Neural progenitor cell (in vitro differentiated cells): ENCODE measurements at regions not wholly inside any gene's neighbourhood (a gene's known extent, or its start where the extent isn't known, plus 50 kb on each side); places are given as distances from the start of the nearest gene placed in this dataset.

ENCODE experiments used
- DNase-seq: peaks from one replicate; pipeline ENCODE4 v3.0.0-alpha.2; 2016; ENCODE audit warnings: low spot score
- H2AFZ ChIP-seq: fragments of 200-600 bp; sonication (generic); replicated peaks from 2 replicates; pipeline ENCODE4 v1.6.1; 2016; ENCODE audit warnings: antibody characterized with exemption
- H3F3A ChIP-seq: fragments of 200-600 bp; sonication (generic); 2 replicates; pipeline ENCODE4 v1.6.1; 2016; ENCODE audit warnings: antibody characterized with exemption, low read depth
- H3K27ac ChIP-seq: fragments of 200-600 bp; sonication (generic); 2 replicates; pipeline ENCODE4 v1.5.1; 2016; ENCODE audit warnings: mild to moderate bottlenecking
- H3K27me3 ChIP-seq: fragments of 200-600 bp; sonication (generic); 2 replicates; pipeline ENCODE4 v1.6.1; 2016; ENCODE audit warnings: mild to moderate bottlenecking, moderate library complexity
- H3K36me3 ChIP-seq: fragments of 200-600 bp; sonication (generic); 2 replicates; pipeline ENCODE4 v1.5.1; 2016
- H3K4me1 ChIP-seq: fragments of 200-600 bp; sonication (generic); 2 replicates; pipeline ENCODE4 v1.6.1; 2016; ENCODE audit warnings: mixed run types
- H3K4me2 ChIP-seq: fragments of 200-600 bp; sonication (generic); 2 replicates; pipeline ENCODE4 v1.6.1; 2016
- H3K4me3 ChIP-seq: fragments of 200-600 bp; sonication (generic); 2 replicates; pipeline ENCODE4 v1.5.1; 2016
- H3K79me2 ChIP-seq: fragments of 200-600 bp; sonication (generic); 2 replicates; pipeline ENCODE4 v1.6.1; 2016; ENCODE audit warnings: low read depth
- H3K9ac ChIP-seq: fragments of 200-600 bp; sonication (generic); 2 replicates; pipeline ENCODE4 v1.6.1; 2016
- H3K9me3 ChIP-seq: fragments of 200-600 bp; sonication (generic); 2 replicates; pipeline ENCODE4 v1.5.1; 2016; ENCODE audit warnings: low read depth
- H4K20me1 ChIP-seq: fragments of 200-600 bp; sonication (generic); 2 replicates; pipeline ENCODE4 v1.6.1; 2016; ENCODE audit warnings: low read depth
- H3K27ac Mint-ChIP-seq: 3 replicates; pipeline ENCODE4 v1.8.0; 2021; ENCODE audit warnings: mixed read lengths
- H3K27me3 Mint-ChIP-seq: 2 replicates; pipeline ENCODE4 v1.8.0; 2022; ENCODE audit warnings: low read depth, mild to moderate bottlenecking, inconsistent platforms, moderate library complexity, mixed read lengths; ENCODE audit not compliant: insufficient read depth
- H3K36me3 Mint-ChIP-seq: 3 replicates; pipeline ENCODE4 v1.8.0; 2021; ENCODE audit warnings: mixed read lengths
- H3K4me1 Mint-ChIP-seq: 3 replicates; pipeline ENCODE4 v1.8.0; 2021; ENCODE audit warnings: mixed read lengths
- H3K4me3 Mint-ChIP-seq: 3 replicates; pipeline ENCODE4 v1.8.0; 2021; ENCODE audit warnings: mild to moderate bottlenecking, moderate library complexity, mixed read lengths
- H3K9me3 Mint-ChIP-seq: 3 replicates; pipeline ENCODE4 v1.8.0; 2020; ENCODE audit warnings: mixed read lengths
- EZH2 ChIP-seq: fragments of 200-600 bp; sonication (generic); IDR thresholded peaks from 2 replicates; pipeline ENCODE4 v1.6.1; 2017; ENCODE audit warnings: antibody characterized with exemption, mild to moderate bottlenecking, moderate library complexity
- EZH2phosphoT487 ChIP-seq: fragments of 200-600 bp; sonication (generic); IDR thresholded peaks from 2 replicates; pipeline ENCODE4 v1.6.1; 2017; ENCODE audit warnings: antibody characterized with exemption
- TF ChIP-seq, protein P1 (sequence below): fragments of 200-600 bp; sonication (generic); IDR thresholded peaks from 2 replicates; pipeline ENCODE4 v1.5.1; 2017; ENCODE audit warnings: antibody characterized with exemption, mild to moderate bottlenecking

GRCh38 chr10:121405953-121406352 lies 192.3 kb downstream of the FGFR2 start:
- Histone ChIP-seq H3K27me3 (no peaks in the 10 kb centered on the region), H3K9me3 (no peaks in the 10 kb centered on the region), H3K79me2 (no peaks in the 10 kb centered on the region), H3K27ac (no peak overlapping the region), H4K20me1 (no peaks in the 10 kb centered on the region), H2AFZ (no peak overlapping the region), H3K9ac (no peak overlapping the region), H3K4me2 (no peak overlapping the region), H3F3A (no peaks in the 10 kb centered on the region), H3K36me3 (no peaks in the 10 kb centered on the region), H3K4me3 (no peak overlapping the region), H3K4me1 (peaks cover 6% of the 10 kb centered on the region)
- TF ChIP-seq EZH2phosphoT487 (no peak), EZH2 (no peak)
- TF ChIP-seq, protein P1, sequence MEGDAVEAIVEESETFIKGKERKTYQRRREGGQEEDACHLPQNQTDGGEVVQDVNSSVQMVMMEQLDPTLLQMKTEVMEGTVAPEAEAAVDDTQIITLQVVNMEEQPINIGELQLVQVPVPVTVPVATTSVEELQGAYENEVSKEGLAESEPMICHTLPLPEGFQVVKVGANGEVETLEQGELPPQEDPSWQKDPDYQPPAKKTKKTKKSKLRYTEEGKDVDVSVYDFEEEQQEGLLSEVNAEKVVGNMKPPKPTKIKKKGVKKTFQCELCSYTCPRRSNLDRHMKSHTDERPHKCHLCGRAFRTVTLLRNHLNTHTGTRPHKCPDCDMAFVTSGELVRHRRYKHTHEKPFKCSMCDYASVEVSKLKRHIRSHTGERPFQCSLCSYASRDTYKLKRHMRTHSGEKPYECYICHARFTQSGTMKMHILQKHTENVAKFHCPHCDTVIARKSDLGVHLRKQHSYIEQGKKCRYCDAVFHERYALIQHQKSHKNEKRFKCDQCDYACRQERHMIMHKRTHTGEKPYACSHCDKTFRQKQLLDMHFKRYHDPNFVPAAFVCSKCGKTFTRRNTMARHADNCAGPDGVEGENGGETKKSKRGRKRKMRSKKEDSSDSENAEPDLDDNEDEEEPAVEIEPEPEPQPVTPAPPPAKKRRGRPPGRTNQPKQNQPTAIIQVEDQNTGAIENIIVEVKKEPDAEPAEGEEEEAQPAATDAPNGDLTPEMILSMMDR, result no peak
- H3K4me1 Mint-ChIP-seq, result peaks cover 8% of the 10 kb centered on the region
- no peak overlapping the region for H3K27ac Mint-ChIP-seq
- peaks cover 5% of the 10 kb centered on the region for H3K27me3 Mint-ChIP-seq
- DNase-seq, result no peak
- peaks cover 2% of the 10 kb centered on the region for H3K9me3 Mint-ChIP-seq
- H3K4me3 Mint-ChIP-seq, result no peak overlapping the region
- no peaks in the 10 kb centered on the region for H3K36me3 Mint-ChIP-seq

DNA sequence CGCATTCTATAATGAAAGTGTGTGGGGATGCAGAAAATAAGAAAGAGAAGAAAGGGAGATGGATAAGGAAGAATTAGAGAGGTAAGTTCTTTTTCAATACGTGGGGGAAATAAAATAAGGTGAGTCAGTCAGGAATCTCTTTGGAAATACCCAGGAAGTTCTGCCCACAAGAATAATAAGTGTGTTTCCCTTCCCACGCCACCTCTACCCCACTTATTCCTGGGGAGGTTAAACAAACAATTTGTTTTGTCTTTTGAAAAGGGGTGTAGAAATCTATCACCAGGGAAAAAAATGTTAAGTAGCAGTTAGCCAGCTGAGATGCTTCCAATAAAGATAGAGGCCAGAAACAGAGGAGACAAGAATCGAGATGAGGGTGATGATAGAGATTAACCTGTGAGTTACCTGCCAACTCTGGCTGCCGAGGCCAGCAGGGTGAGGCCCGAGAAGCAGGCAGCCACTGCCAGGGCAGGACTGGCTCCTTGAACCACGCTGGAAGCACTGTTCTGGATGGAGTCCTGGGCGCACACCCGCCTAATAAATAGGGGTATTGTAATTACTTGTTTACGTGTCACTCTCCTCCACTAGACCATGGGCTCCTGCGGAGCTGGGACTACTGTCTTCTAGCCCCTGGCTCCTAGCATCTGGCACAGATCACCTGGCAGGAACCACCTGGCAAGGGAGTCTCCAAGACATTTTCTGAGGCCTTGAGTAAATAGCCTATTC lies 191.3 kb downstream of the FGFR2 start:
- Histone ChIP-seq H3K9ac (no peak overlapping the region), H2AFZ (no peak overlapping the region), H3K36me3 (no peaks in the 10 kb centered on the region), H4K20me1 (no peaks in the 10 kb centered on the region), H3K4me2 (no peak overlapping the region), H3F3A (no peaks in the 10 kb centered on the region), H3K4me3 (no peak overlapping the region), H3K27ac (no peak overlapping the region), H3K79me2 (no peaks in the 10 kb centered on the region), H3K9me3 (no peaks in the 10 kb centered on the region), H3K4me1 (peaks cover 6% of the 10 kb centered on the region), H3K27me3 (no peaks in the 10 kb centered on the region)
- peaks cover 9% of the 10 kb centered on the region for H3K27me3 Mint-ChIP-seq
- peaks cover 9% of the 10 kb centered on the region for H3K4me1 Mint-ChIP-seq
- H3K9me3 Mint-ChIP-seq, result no peaks in the 10 kb centered on the region
- H3K36me3 Mint-ChIP-seq, result no peaks in the 10 kb centered on the region
- H3K27ac Mint-ChIP-seq, result no peak overlapping the region
- no peak for TF ChIP-seq EZH2
- TF ChIP-seq, protein P1, result no peak
- no peak for TF ChIP-seq EZH2phosphoT487
- no peak overlapping the region for H3K4me3 Mint-ChIP-seq
- DNase-seq, result no peak

DNA sequence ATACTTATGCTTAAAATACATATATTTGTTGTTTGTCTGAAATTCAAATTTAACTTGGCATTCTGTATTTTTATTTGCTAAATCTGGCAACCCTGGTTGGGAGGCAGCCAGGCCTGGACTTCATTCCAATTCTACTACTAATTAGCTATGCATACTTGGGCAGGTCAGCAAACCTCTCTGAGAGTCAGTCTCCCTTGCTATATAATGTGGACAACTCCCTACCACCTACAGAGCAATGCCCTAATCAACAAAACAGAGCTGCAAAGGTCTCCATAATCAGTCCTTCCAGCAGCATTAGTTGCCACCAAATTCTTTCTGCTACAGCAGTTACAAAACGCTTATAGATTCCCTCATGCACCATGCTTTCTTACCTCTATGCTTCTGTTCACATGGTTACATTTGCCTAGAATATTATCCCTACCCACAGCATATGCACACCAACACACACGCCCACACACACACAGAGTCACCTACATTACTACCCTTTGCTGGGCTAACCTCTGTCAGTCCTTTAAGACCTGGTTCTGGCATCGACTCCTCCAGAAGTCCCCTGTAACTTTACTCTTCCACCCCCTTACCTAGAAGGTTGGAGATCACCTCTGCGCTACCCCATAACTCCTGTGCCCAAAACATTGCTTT lies 188.7 kb downstream of the FGFR2 start:
- H3K27me3 Mint-ChIP-seq, result peaks cover 16% of the 10 kb centered on the region
- TF ChIP-seq EZH2 (no peak), EZH2phosphoT487 (no peak)
- no peaks in the 10 kb centered on the region for H3K27me3 ChIP-seq
- H3K36me3 Mint-ChIP-seq, result no peaks in the 10 kb centered on the region
- no peak overlapping the region for H3K27ac ChIP-seq
- DNase-seq, result no peak
- no peaks in the 10 kb centered on the region for H3K36me3 ChIP-seq
- peaks cover 13% of the 10 kb centered on the region for H3K9me3 Mint-ChIP-seq
- peaks cover 9% of the 10 kb centered on the region for H3K4me1 Mint-ChIP-seq
- H3K9ac ChIP-seq, result no peak overlapping the region
- H3K79me2 ChIP-seq, result no peaks in the 10 kb centered on the region
- no peaks in the 10 kb centered on the region for H4K20me1 ChIP-seq
- H3F3A ChIP-seq, result no peaks in the 10 kb centered on the region
- peaks cover 6% of the 10 kb centered on the region for H3K4me1 ChIP-seq
- H2AFZ ChIP-seq, result no peak overlapping the region
- H3K27ac Mint-ChIP-seq, result no peak overlapping the region
- no peak overlapping the region for H3K4me3 Mint-ChIP-seq
- H3K9me3 ChIP-seq, result no peaks in the 10 kb centered on the region
- no peak overlapping the region for H3K4me2 ChIP-seq
- no peak overlapping the region for H3K4me3 ChIP-seq

DNA sequence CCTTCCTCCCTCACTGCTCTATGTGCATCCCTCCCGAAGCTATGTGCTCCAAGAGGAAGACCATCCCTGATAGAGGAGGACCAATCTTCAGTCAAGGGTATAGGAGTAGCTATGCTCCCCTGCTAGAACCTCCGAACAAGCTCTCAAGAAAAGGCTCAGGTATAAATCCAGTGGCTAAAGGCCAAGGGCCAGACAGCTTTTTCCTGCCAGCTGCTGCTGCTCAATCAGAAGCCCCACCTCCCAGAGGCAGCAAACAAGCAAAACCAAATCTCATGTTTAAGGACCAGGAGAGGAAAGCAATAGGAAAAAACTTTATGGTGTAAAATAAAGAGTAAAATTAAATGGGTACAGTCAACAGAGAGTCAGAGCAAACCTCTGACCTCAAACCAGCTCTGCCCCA lies 187.2 kb downstream of the FGFR2 start:
- Histone ChIP-seq H4K20me1 (no peaks in the 10 kb centered on the region), H3K79me2 (no peaks in the 10 kb centered on the region), H3K36me3 (no peaks in the 10 kb centered on the region), H3K27me3 (no peaks in the 10 kb centered on the region), H3K9me3 (no peaks in the 10 kb centered on the region), H2AFZ (no peak overlapping the region), H3F3A (no peaks in the 10 kb centered on the region), H3K4me1 (peaks cover 6% of the 10 kb centered on the region), H3K4me3 (no peak overlapping the region), H3K27ac (no peak overlapping the region), H3K4me2 (no peak overlapping the region), H3K9ac (no peak overlapping the region)
- H3K36me3 Mint-ChIP-seq, result no peaks in the 10 kb centered on the region
- H3K4me3 Mint-ChIP-seq, result no peak overlapping the region
- TF ChIP-seq EZH2phosphoT487, result no peak
- TF ChIP-seq, protein P1, result no peak
- no peak for TF ChIP-seq EZH2
- peaks cover 11% of the 10 kb centered on the region for H3K27me3 Mint-ChIP-seq
- H3K4me1 Mint-ChIP-seq, result peaks cover 9% of the 10 kb centered on the region
- no peak for DNase-seq
- no peak overlapping the region for H3K27ac Mint-ChIP-seq
- H3K9me3 Mint-ChIP-seq, result peaks cover 16% of the 10 kb centered on the region
